OCI-M2 (cell line): ENCODE measurements at regions not wholly inside any gene's neighbourhood (a gene's known extent, or its start where the extent isn't known, plus 50 kb on each side); places are given as distances from the start of the nearest gene placed in this dataset.
"Not testable (repeated sequence)": the region's sequence is repeated elsewhere in the genome, so short reads cannot be mapped to it uniquely, and the experiment has no call there.

ENCODE experiments used
- DNase-seq: peaks from one replicate; lab custom pipeline; 2025; ENCODE audit not compliant: unreplicated experiment; lab: John Stamatoyannopoulos, UW

- no peak for DNase-seq
Observed at GRCh38 chr5:117561531-117561930, 986.9 kb upstream of the SEMA6A start.

- DNase-seq, result no peak
Observed at GRCh38 chr5:117559005-117559844, 984.6 kb upstream of the SEMA6A start.

GRCh38 chr5:117551236-117551635 is 976.6 kb upstream of the SEMA6A start:
- DNase-seq, result no peak

GRCh38 chr5:117547192-117547591 is 972.6 kb upstream of the SEMA6A start:
- DNase-seq, result no peak

- no peak for DNase-seq
Observed at GRCh38 chr5:117539692-117540091, 965.1 kb upstream of the SEMA6A start.

GRCh38 chr5:117533792-117534191 is 959.2 kb upstream of the SEMA6A start:
- no peak for DNase-seq

- DNase-seq, result not testable (repeated sequence)
Observed at GRCh38 chr5:117533051-117533670, 958.5 kb upstream of the SEMA6A start.

GRCh38 chr5:117519957-117520500 is 945.4 kb upstream of the SEMA6A start:
- DNase-seq, result no peak

GRCh38 chr5:117504305-117504704 is 929.7 kb upstream of the SEMA6A start:
- DNase-seq, result no peak

GRCh38 chr5:117497601-117498000 is 923.0 kb upstream of the SEMA6A start:
- no peak for DNase-seq

GRCh38 chr5:117496801-117497200 is 922.2 kb upstream of the SEMA6A start:
- DNase-seq, result no peak

- no peak for DNase-seq
Observed at GRCh38 chr5:117494188-117494587, 919.6 kb upstream of the SEMA6A start.

GRCh38 chr5:117488976-117489500 is 914.4 kb upstream of the SEMA6A start:
- no peak for DNase-seq

- DNase-seq, result no peak
Observed at GRCh38 chr5:117487556-117487955, 912.9 kb upstream of the SEMA6A start.

- no peak for DNase-seq
Observed at GRCh38 chr5:117486879-117487391, 912.3 kb upstream of the SEMA6A start.

GRCh38 chr5:117486261-117486660 is 911.6 kb upstream of the SEMA6A start:
- DNase-seq, result no peak

- no peak for DNase-seq
Observed at GRCh38 chr5:117475919-117476318, 901.3 kb upstream of the SEMA6A start.

- DNase-seq, result no peak
Observed at GRCh38 chr5:117473165-117473564, 898.5 kb upstream of the SEMA6A start.

- no peak for DNase-seq
Observed at GRCh38 chr5:117463881-117464570, 889.4 kb upstream of the SEMA6A start.

GRCh38 chr5:117461966-117462365 is 887.3 kb upstream of the SEMA6A start:
- no peak for DNase-seq

GRCh38 chr5:117461403-117461802 is 886.8 kb upstream of the SEMA6A start:
- DNase-seq, result no peak
